Body of pancreas (tissue), 4 donors: ENCODE measurements at regions not wholly inside any gene's neighbourhood (a gene's known extent, or its start where the extent isn't known, plus 50 kb on each side); places are given as distances from the start of the nearest gene placed in this dataset.

Experiments used
- POLR2A ChIP-seq, 3 donors: fragments of 450-650 bp; IDR thresholded peaks; one replicate each; pipeline ENCODE4 v1.6.1; 2016; ENCODE audit warnings: antibody characterized with exemption in 3 of 3, mild to moderate bottlenecking in 2 of 3
- TF ChIP-seq, protein P1 (sequence below), 7 experiments: fragments of 450-650 bp in 4 of 7; fragments of 200-600 bp in 3 of 7; sonication (generic) in 3 of 7; IDR thresholded peaks; one replicate each; pipeline ENCODE4 v1.5.1; 2016 to 2019; ENCODE audit warnings: antibody characterized with exemption in 7 of 7

DNA sequence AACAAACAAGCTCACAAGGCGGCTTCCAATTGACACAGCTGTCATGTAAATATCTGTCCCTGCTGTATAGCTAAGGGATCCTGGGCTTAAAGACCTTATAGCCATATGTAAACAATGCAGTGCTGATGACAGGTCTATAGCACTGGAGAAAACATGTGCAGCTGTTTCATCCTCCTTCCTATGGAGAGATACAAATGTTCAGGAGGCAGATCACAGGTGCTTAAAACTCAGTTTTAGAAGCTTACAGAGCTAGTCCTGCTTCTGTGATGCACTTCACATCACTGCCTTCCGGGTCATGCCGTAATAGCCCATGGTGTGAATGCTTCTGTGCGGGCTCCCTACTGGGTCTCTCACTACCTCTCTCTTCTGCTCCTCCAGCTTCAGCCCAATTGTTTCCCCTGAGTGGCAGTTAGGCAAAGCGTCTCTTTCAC is 262.4 kb upstream of the CHST9 start:
- TF ChIP-seq, protein P1, sequence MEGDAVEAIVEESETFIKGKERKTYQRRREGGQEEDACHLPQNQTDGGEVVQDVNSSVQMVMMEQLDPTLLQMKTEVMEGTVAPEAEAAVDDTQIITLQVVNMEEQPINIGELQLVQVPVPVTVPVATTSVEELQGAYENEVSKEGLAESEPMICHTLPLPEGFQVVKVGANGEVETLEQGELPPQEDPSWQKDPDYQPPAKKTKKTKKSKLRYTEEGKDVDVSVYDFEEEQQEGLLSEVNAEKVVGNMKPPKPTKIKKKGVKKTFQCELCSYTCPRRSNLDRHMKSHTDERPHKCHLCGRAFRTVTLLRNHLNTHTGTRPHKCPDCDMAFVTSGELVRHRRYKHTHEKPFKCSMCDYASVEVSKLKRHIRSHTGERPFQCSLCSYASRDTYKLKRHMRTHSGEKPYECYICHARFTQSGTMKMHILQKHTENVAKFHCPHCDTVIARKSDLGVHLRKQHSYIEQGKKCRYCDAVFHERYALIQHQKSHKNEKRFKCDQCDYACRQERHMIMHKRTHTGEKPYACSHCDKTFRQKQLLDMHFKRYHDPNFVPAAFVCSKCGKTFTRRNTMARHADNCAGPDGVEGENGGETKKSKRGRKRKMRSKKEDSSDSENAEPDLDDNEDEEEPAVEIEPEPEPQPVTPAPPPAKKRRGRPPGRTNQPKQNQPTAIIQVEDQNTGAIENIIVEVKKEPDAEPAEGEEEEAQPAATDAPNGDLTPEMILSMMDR (IDR thresholded peaks at IDR 0.05), result no peak
- no peak for TF ChIP-seq POLR2A (IDR thresholded peaks at IDR 0.05)
